HCT116 (cell line): ENCODE measurements at regions not wholly inside any gene's neighbourhood (a gene's known extent, or its start where the extent isn't known, plus 50 kb on each side); places are given as distances from the start of the nearest gene placed in this dataset.
"Not testable (repeated sequence)": the region's sequence is repeated elsewhere in the genome, so short reads cannot be mapped to it uniquely, and the experiment has no call there.

Experiments
- ATAC-seq: fragments of 200-7000 bp; cut with Tn5 transposase; 2 replicates; pipeline ENCODE4 v1.9.1; 2020; ENCODE audit warnings: mild to moderate bottlenecking, moderate library complexity
- BruUV-seq: library from RNA; stranded (reverse); fragments of 400-500 nt; replicated peaks from 2 replicates; lab custom pipeline; 2021; lab: Mats Ljungman, UMichigan
- CTCF ChIA-PET: fragments of 300-600 bp; sonication (Branson Sonifier 250); formaldehyde crosslinking; loops from one replicate; lab custom pipeline; 2021; ENCODE audit warnings: antibody characterized with exemption; lab: Charles Lee
- POLR2A ChIA-PET: fragments of 300-600, 350-600 bp; sonication (Branson Sonifier 250); formaldehyde crosslinking; loops from one replicate; lab custom pipeline; 2021; ENCODE audit warnings: antibody characterized with exemption; lab: Charles Lee
- RAD21 ChIA-PET, 2 experiments: fragments of 300-600 bp; sonication (Branson Sonifier 250); formaldehyde crosslinking; loops; one replicate each; lab custom pipeline; 2023; ENCODE audit warnings: low total read pairs in 2 of 2; ENCODE audit not compliant: uncharacterized antibody in 2 of 2, unreplicated experiment in 2 of 2, low non-redundant PET in 1 of 2; lab: Charles Lee
- DNase-seq: peaks from one replicate; pipeline ENCODE4 v3.0.0-alpha.2; 2010; ENCODE audit warnings: low read depth, low spot score
- H2AFZ ChIP-seq: fragments of 200-600 bp; shearing (Covaris generic), sonication (generic); 2 replicates; pipeline ENCODE4 v1.6.1; 2017; ENCODE audit warnings: low read depth, mixed run types, mixed read lengths, antibody characterized with exemption, low read length; ENCODE audit not compliant: poor library complexity, severe bottlenecking
- H3K27ac ChIP-seq: 2 replicates; pipeline ENCODE4 v1.5.1; 2012; ENCODE audit warnings: low read depth, low read length
- H3K27me3 ChIP-seq: fragments of 200-600 bp; sonication (generic); 2 replicates; pipeline ENCODE4 v1.6.1; 2016; ENCODE audit warnings: mixed run types, low read length, mixed read lengths; ENCODE audit not compliant: insufficient read depth
- H3K36me3 ChIP-seq, 2 experiments: fragments of 200-500 bp in 1 of 2; fragments of 200-600 bp in 1 of 2; sonication (Bioruptor generic) in 1 of 2; sonication (generic) in 1 of 2; 2 replicates each; pipeline versions ENCODE4 v1.5.1 to v1.6.1; 2014 to 2016; ENCODE audit warnings: low read length in 2 of 2, inconsistent platforms in 1 of 2, mixed read lengths in 1 of 2, mixed run types in 1 of 2; ENCODE audit not compliant: insufficient read depth in 2 of 2, control insufficient read depth in 1 of 2
- H3K4me1 ChIP-seq, 2 experiments: fragments of 200-600 bp in 1 of 2; sonication (generic) in 1 of 2; 2 replicates each; pipeline versions ENCODE4 v1.5.1 to v1.6.1; 2012 to 2017; ENCODE audit warnings: low read length in 2 of 2, inconsistent platforms in 1 of 2, mild to moderate bottlenecking in 1 of 2, mixed read lengths in 1 of 2, mixed run types in 1 of 2, moderate library complexity in 1 of 2; ENCODE audit not compliant: insufficient read depth in 2 of 2, control insufficient read depth in 1 of 2
- H3K4me2 ChIP-seq: fragments of 200-600 bp; sonication (generic); 2 replicates; pipeline ENCODE4 v1.6.1; 2017; ENCODE audit warnings: mixed run types, low read length, mixed read lengths
- H3K4me3 ChIP-seq, 2 experiments: fragments of 200-600 bp in 1 of 2; sonication (generic) in 1 of 2; replicated peaks in 1 of 2; 2 replicates each; pipeline ENCODE4 v1.5.1; 2011 to 2016; ENCODE audit warnings: low read length in 2 of 2, control low read depth in 1 of 2, low read depth in 1 of 2, mild to moderate bottlenecking in 1 of 2, mixed read lengths in 1 of 2, mixed run types in 1 of 2
- H3K79me2 ChIP-seq: fragments of 200-600 bp; sonication (generic); 2 replicates; pipeline ENCODE4 v1.6.1; 2017; ENCODE audit warnings: mild to moderate bottlenecking, mixed run types, low read length, moderate library complexity, mixed read lengths; ENCODE audit not compliant: insufficient read depth
- H3K9ac ChIP-seq: fragments of 200-600 bp; sonication (generic); 2 replicates; pipeline ENCODE4 v1.6.1; 2016; ENCODE audit warnings: low read length, mixed read lengths
- H3K9me2 ChIP-seq: fragments of 200-600 bp; sonication (generic), shearing (Covaris generic); 2 replicates; pipeline ENCODE4 v1.6.1; 2017; ENCODE audit warnings: mixed run types, mild to moderate bottlenecking, moderate library complexity; ENCODE audit not compliant: insufficient read depth
- H3K9me3 ChIP-seq, 2 experiments: fragments of 200-500 bp in 1 of 2; fragments of 200-600 bp in 1 of 2; sonication (Bioruptor generic) in 1 of 2; sonication (generic) in 1 of 2; 2 replicates each; pipeline ENCODE4 v1.6.1; 2014 to 2017; ENCODE audit warnings: low read length in 2 of 2, mixed read lengths in 2 of 2, inconsistent platforms in 1 of 2, low read depth in 1 of 2, mild to moderate bottlenecking in 1 of 2, mixed run types in 1 of 2, moderate library complexity in 1 of 2; ENCODE audit not compliant: control insufficient read depth in 1 of 2, insufficient read depth in 1 of 2
- H4K20me1 ChIP-seq: fragments of 200-600 bp; sonication (generic), shearing (Covaris generic); 2 replicates; pipeline ENCODE4 v1.6.1; 2017; ENCODE audit warnings: mixed run types, mild to moderate bottlenecking, moderate library complexity; ENCODE audit not compliant: insufficient read depth
- ATF3 ChIP-seq: IDR thresholded peaks from 2 replicates; pipeline ENCODE4 v1.6.1; 2012
- CEBPB ChIP-seq: IDR thresholded peaks from 2 replicates; pipeline ENCODE4 v1.6.1; 2012; ENCODE audit warnings: low read depth
- ELF1 ChIP-seq: IDR thresholded peaks from 2 replicates; pipeline ENCODE4 v1.6.1; 2012; ENCODE audit warnings: low read depth, borderline replicate concordance
- JUND ChIP-seq: IDR thresholded peaks from 2 replicates; pipeline ENCODE4 v1.6.1; 2012
- RAD21 ChIP-seq: IDR thresholded peaks from 2 replicates; pipeline ENCODE4 v1.6.1; 2012; ENCODE audit warnings: low read depth, mild to moderate bottlenecking
- ZFX ChIP-seq: fragments of 450-650 bp; IDR thresholded peaks from 2 replicates; pipeline ENCODE4 v1.6.1; 2017
- ZNF274 ChIP-seq: fragments of 200-500 bp; sonication (Bioruptor generic); IDR thresholded peaks from 2 replicates; pipeline ENCODE4 v1.6.1; 2014; ENCODE audit warnings: mild to moderate bottlenecking, low read depth, low read length, inconsistent platforms
- intact Hi-C: fragments of 100-400 bp; cut with micrococcal nuclease; formaldehyde crosslinking; loops from 2 replicates; pipeline ENCODE4 v1.10.0; 2022

GRCh38 chr2:81362468-81362867 lies 1057.9 kb upstream of the LRRTM1 start:
- not testable (repeated sequence) for H3K9me3 ChIP-seq

GRCh38 chr2:81355436-81355835 lies 1050.9 kb upstream of the LRRTM1 start:
- Histone ChIP-seq H3K27ac (no peak overlapping the region), H3K4me1 (no peaks in the 10 kb centered on the region), H3K36me3 (no peaks in the 10 kb centered on the region), H3K4me3 (no peak overlapping the region), H3K9ac (no peak overlapping the region), H3K9me3 (no peaks in the 10 kb centered on the region), H3K9me2 (no peaks in the 10 kb centered on the region), H3K27me3 (no peaks in the 10 kb centered on the region), H4K20me1 (no peaks in the 10 kb centered on the region), H3K79me2 (no peaks in the 10 kb centered on the region), H2AFZ (no peak overlapping the region), H3K4me2 (no peak overlapping the region)
- ChIA-PET CTCF (no interaction called here), RAD21 (no interaction called here), POLR2A (no interaction called here)
- no peak for TF ChIP-seq ZNF274
- no peak for TF ChIP-seq RAD21
- no peak for TF ChIP-seq ATF3
- TF ChIP-seq CEBPB = no peak
- TF ChIP-seq ELF1 = no peak
- TF ChIP-seq JUND = no peak
- TF ChIP-seq ZFX = no peak
- intact Hi-C loops = no loop called here
- ATAC-seq = no peak
- no peak for DNase-seq
- BruUV-seq = no TSS peak

More at GRCh38 chr2:81362468-81362867, 1057.9 kb upstream of the LRRTM1 start:
- H3K4me3 ChIP-seq, H3K9me2 ChIP-seq, intact Hi-C loops, RAD21 ChIA-PET, DNase-seq, H4K20me1 ChIP-seq, H3K27ac ChIP-seq, H3K9ac ChIP-seq, BruUV-seq, H3K36me3 ChIP-seq, H3K79me2 ChIP-seq, CTCF ChIA-PET, ATAC-seq, H3K27me3 ChIP-seq, H3K4me1 ChIP-seq, H3K4me2 ChIP-seq, H2AFZ ChIP-seq, POLR2A ChIA-PET: not testable (repeated sequence)
